Kidney (tissue), 13 donors: ENCODE measurements at regions not wholly inside any gene's neighbourhood (a gene's known extent, or its start where the extent isn't known, plus 50 kb on each side); places are given as distances from the start of the nearest gene placed in this dataset.

Experiments used
- DNase-seq, 5 donors: peaks; one replicate each; pipeline ENCODE4 v3.0.0-alpha.2; 2013 to 2020
- FAIRE-seq: peaks from 2 replicates; lab custom pipeline; 2012; peaks lifted over from hg19 to GRCh38; lab: Jason Lieb, UNC
- H3K27ac ChIP-seq, 2 donors: one replicate each; pipeline ENCODE4 v1.7.0; 2013; ENCODE audit warnings: low read depth in 2 of 2, low read length in 2 of 2, inconsistent platforms in 1 of 2
- H3K27me3 ChIP-seq: one replicate; pipeline ENCODE4 v1.7.1; 2013; ENCODE audit warnings: low read length, inconsistent platforms; ENCODE audit not compliant: control insufficient read depth, insufficient read depth
- H3K36me3 ChIP-seq, 3 donors: one replicate each; pipeline versions ENCODE4 v1.7.0 to v1.7.1; 2013; ENCODE audit warnings: low read length in 3 of 3, control low read depth in 1 of 3, inconsistent platforms in 1 of 3; ENCODE audit not compliant: insufficient read depth in 3 of 3, control insufficient read depth in 2 of 3
- H3K4me1 ChIP-seq, 3 donors: one replicate each; pipeline versions ENCODE4 v1.7.0 to v1.7.1; 2013; ENCODE audit warnings: low read length in 3 of 3, inconsistent platforms in 1 of 3, low read depth in 1 of 3; ENCODE audit not compliant: control insufficient read depth in 2 of 3, insufficient read depth in 2 of 3
- H3K4me3 ChIP-seq, 3 donors: one replicate each; pipeline versions ENCODE4 v1.7.0 to v1.8.1; 2013; ENCODE audit warnings: low read length in 3 of 3, control low read depth in 1 of 3, inconsistent platforms in 1 of 3
- H3K9ac ChIP-seq, 3 donors: one replicate each; pipeline versions ENCODE4 v1.7.0 to v1.7.1; 2013; ENCODE audit warnings: low read length in 3 of 3, control low read depth in 1 of 3, inconsistent platforms in 1 of 3
- H3K9me3 ChIP-seq, 3 donors: one replicate each; pipeline versions ENCODE4 v1.7.0 to v1.7.1; 2013; ENCODE audit warnings: low read length in 3 of 3, control low read depth in 1 of 3, inconsistent platforms in 1 of 3; ENCODE audit not compliant: control insufficient read depth in 2 of 3, insufficient read depth in 1 of 3
- intact Hi-C: fragments of 100-400 bp; cut with DNase I; formaldehyde crosslinking; loops from one replicate; pipeline ENCODE4 v1.11.1; 2022
- TF ChIP-seq, protein P1 (sequence below): IDR thresholded peaks from 3 replicates; pipeline ENCODE4 v1.5.1; 2012; ENCODE audit warnings: mild to moderate bottlenecking, moderate library complexity, borderline replicate concordance; ENCODE audit not compliant: insufficient read depth; ENCODE audit errors: extremely low read depth
- donor health status: control.
- donor health status: control.
- donor health status: control.
- donor health status: control.
- donor health status: control.
- donor health status: DM: yes; HTN: yes; CAD: no.
- donor health status: Normal renal cell carcinoma (clear cell type).

DNA sequence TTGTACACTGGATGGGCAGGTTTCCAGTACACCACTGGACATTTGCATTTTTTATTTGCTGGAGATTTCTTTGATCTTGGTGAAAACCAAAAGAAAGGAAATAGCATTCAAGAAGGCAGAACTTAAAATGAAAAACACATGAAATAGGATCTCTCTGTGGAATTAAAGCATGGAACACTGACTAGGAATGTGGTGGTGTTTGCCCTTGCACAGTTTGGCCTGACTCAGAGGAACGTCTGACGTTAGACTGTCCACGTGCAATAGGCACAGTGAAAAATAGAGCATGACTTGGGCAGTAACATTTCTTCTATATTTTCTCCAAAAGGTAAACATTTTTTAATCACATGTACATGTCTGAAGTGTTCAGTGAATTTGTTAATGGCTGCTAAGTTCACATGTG, 474.1 kb upstream of the PRICKLE1 start:
- Histone ChIP-seq H3K4me3 (no peak overlapping the region), H3K27ac (no peak overlapping the region), H3K36me3 (no peaks in the 10 kb centered on the region), H3K9ac (no peak overlapping the region), H3K9me3 (no peaks in the 10 kb centered on the region), H3K4me1 (no peaks in the 10 kb centered on the region), H3K27me3 (no peaks in the 10 kb centered on the region)
- FAIRE-seq (no peak), DNase-seq (peak in 2 of 5 donors; percentile 21 to 32)
- intact Hi-C loops, result no loop called here
- TF ChIP-seq, protein P1, sequence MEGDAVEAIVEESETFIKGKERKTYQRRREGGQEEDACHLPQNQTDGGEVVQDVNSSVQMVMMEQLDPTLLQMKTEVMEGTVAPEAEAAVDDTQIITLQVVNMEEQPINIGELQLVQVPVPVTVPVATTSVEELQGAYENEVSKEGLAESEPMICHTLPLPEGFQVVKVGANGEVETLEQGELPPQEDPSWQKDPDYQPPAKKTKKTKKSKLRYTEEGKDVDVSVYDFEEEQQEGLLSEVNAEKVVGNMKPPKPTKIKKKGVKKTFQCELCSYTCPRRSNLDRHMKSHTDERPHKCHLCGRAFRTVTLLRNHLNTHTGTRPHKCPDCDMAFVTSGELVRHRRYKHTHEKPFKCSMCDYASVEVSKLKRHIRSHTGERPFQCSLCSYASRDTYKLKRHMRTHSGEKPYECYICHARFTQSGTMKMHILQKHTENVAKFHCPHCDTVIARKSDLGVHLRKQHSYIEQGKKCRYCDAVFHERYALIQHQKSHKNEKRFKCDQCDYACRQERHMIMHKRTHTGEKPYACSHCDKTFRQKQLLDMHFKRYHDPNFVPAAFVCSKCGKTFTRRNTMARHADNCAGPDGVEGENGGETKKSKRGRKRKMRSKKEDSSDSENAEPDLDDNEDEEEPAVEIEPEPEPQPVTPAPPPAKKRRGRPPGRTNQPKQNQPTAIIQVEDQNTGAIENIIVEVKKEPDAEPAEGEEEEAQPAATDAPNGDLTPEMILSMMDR, result no peak

DNA sequence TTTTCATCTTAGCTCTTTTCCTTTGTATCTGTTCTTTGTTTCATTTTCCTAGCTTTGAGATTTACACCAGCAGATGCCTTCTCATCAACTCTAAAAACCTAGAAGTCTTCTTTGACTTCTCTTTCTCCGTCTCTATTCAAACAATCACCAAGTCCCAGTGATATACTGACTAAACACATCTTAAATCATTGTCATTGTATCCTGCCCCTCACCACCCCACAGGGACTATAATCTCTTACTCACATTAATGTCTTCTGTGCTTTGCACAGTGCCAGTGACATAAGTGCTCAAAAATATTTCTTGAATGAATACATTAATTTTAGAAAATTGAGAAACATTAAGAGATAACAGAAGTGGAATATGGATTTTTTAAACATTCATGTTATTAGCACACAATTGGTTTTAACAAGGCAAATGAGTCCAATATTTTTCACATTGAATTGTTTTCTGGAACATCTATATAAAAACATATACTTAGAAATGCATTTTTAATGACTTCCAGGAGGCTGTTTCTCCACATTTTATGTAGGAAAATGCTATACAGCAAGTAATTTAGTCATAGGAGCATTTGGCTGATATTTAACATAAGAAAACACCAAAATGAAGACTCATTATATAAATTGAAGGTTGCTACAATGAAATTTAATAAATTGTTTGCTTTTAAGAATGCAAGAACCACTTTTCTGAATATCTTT, 472.8 kb upstream of the PRICKLE1 start:
- H3K9ac ChIP-seq, result no peak overlapping the region
- FAIRE-seq (no peak), DNase-seq (no peak)
- H3K27ac ChIP-seq, result no peak overlapping the region
- H3K27me3 ChIP-seq, result no peaks in the 10 kb centered on the region
- TF ChIP-seq, protein P1, result no peak
- intact Hi-C loops, result no loop called here
- H3K9me3 ChIP-seq, result no peaks in the 10 kb centered on the region
- H3K36me3 ChIP-seq, result no peaks in the 10 kb centered on the region
- H3K4me3 ChIP-seq, result no peak overlapping the region
- no peaks in the 10 kb centered on the region for H3K4me1 ChIP-seq

DNA sequence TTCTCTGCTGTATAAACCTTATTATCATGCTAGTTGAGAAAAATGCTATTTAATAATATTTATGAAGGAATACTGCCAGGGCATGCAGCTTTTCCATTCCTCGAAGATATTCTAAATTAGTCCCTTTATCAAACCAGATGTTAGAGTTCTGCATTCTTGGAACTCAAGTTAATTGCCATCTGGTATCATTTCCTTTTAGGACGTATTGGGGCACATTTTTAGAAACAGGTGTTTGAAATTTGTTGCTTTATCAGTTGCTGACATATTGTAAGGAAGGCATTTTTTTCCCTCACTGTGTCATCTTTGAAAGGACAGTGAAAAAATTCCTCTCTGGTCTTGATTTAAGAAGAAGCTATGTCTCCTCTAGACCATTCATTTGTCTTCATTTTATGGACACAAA, 471.2 kb upstream of the PRICKLE1 start:
- no peak overlapping the region for H3K27ac ChIP-seq
- DNase-seq (no peak), FAIRE-seq (no peak)
- H3K36me3 ChIP-seq, result no peaks in the 10 kb centered on the region
- intact Hi-C loops, result no loop called here
- no peak overlapping the region for H3K4me3 ChIP-seq
- H3K4me1 ChIP-seq, result no peaks in the 10 kb centered on the region
- no peak overlapping the region for H3K9ac ChIP-seq
- TF ChIP-seq, protein P1, result no peak
- no peaks in the 10 kb centered on the region for H3K27me3 ChIP-seq
- no peaks in the 10 kb centered on the region for H3K9me3 ChIP-seq

DNA sequence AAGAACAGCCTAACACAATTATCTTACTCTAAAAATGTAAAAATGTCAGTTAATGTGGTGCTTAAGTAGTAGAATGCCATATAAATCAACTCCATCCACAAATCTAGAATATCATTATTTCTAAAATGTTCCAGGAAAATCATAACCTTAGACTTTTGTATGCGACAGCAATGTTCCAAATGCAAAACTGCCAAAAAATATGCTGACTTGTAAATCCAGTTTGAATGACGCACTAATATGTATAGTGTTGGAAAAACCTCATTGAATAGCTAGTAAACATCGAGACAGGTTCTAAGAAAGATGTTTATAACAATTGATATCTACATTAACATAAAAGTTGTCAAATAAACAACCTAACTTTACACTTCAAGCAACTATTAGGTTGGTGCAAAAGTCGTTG, 469.1 kb upstream of the PRICKLE1 start:
- no peaks in the 10 kb centered on the region for H3K36me3 ChIP-seq
- H3K9me3 ChIP-seq, result no peaks in the 10 kb centered on the region
- no peak overlapping the region for H3K4me3 ChIP-seq
- DNase-seq, result no peak
- intact Hi-C loops, result no loop called here
- no peak overlapping the region for H3K27ac ChIP-seq
- TF ChIP-seq, protein P1, result no peak
- no peak overlapping the region for H3K9ac ChIP-seq
- H3K27me3 ChIP-seq, result no peaks in the 10 kb centered on the region
- no peak for FAIRE-seq
- H3K4me1 ChIP-seq, result no peaks in the 10 kb centered on the region
